H1 (cell line): ENCODE measurements at regions not wholly inside any gene's neighbourhood (a gene's known extent, or its start where the extent isn't known, plus 50 kb on each side); places are given as distances from the start of the nearest gene placed in this dataset.

Source experiments
- CTCF ChIA-PET: fragments of 300-600 bp; sonication (Branson Sonifier 250); formaldehyde crosslinking; loops from one replicate; lab custom pipeline; 2021; ENCODE audit not compliant: partially characterized antibody; lab: Charles Lee
- POLR2A ChIA-PET: fragments of 300-600 bp; sonication (Branson Sonifier 250); formaldehyde crosslinking; loops from one replicate; lab custom pipeline; 2021; ENCODE audit warnings: inconsistent platforms; ENCODE audit not compliant: partially characterized antibody; lab: Charles Lee
- DNase-seq, 2 experiments: peaks; one replicate each; pipeline versions ENCODE4 v3.0.0 to v3.0.0-alpha.2; 2010 to 2022; ENCODE audit warnings: low spot score in 2 of 2, low read depth in 1 of 2, mixed read lengths in 1 of 2
- FAIRE-seq: peaks from 2 replicates; lab custom pipeline; 2011; peaks lifted over from hg19 to GRCh38; lab: Jason Lieb, UNC
- H2AFZ ChIP-seq: 2 replicates; pipeline ENCODE4 v1.8.1; 2012; ENCODE audit warnings: low read length, inconsistent platforms
- H2AK5ac ChIP-seq: 2 replicates; pipeline ENCODE4 v1.6.1; 2013; ENCODE audit warnings: low read depth, low read length
- H2BK120ac ChIP-seq: replicated peaks from 2 replicates; pipeline ENCODE3; 2013; ENCODE audit warnings: low read depth, low read length, inconsistent platforms
- H2BK12ac ChIP-seq: 2 replicates; pipeline ENCODE4 v1.6.1; 2013; ENCODE audit warnings: low read depth, low read length
- H2BK15ac ChIP-seq: 2 replicates; pipeline ENCODE4 v1.6.1; 2013; ENCODE audit warnings: low read length
- H2BK20ac ChIP-seq: 2 replicates; pipeline ENCODE4 v1.6.1; 2013; ENCODE audit warnings: low read length
- H2BK5ac ChIP-seq: 2 replicates; pipeline ENCODE4 v1.6.1; 2013; ENCODE audit warnings: low read depth, low read length
- H3K14ac ChIP-seq: 2 replicates; pipeline ENCODE4 v1.6.1; 2013; ENCODE audit warnings: inconsistent platforms; ENCODE audit not compliant: insufficient read length
- H3K18ac ChIP-seq: 2 replicates; pipeline ENCODE4 v1.6.1; 2013; ENCODE audit warnings: low read length; ENCODE audit errors: extremely low read depth
- H3K23ac ChIP-seq: 2 replicates; pipeline ENCODE4 v1.6.1; 2013; ENCODE audit warnings: inconsistent platforms; ENCODE audit not compliant: insufficient read length
- H3K23me2 ChIP-seq: 2 replicates; pipeline ENCODE4 v1.6.1; 2013; ENCODE audit warnings: low read depth, low read length
- H3K27ac ChIP-seq: 2 replicates; pipeline ENCODE4 v1.6.1; 2011; ENCODE audit warnings: low read depth, low read length, inconsistent platforms
- H3K27me3 ChIP-seq, 4 experiments: replicated peaks in 1 of 4; 1 replicate in 1 of 4; 2 replicates in 3 of 4; pipeline versions ENCODE4 v1.6.1 to v1.8.1; 2011 to 2013; ENCODE audit warnings: low read length in 3 of 4, mild to moderate bottlenecking in 3 of 4, inconsistent platforms in 2 of 4, mixed read lengths in 2 of 4, moderate library complexity in 1 of 4; ENCODE audit not compliant: control insufficient read depth in 3 of 4, insufficient read depth in 3 of 4; ENCODE audit errors: extremely low read depth in 1 of 4
- H3K36me3 ChIP-seq, 4 experiments: 2 replicates each; pipeline versions ENCODE4 v1.6.1 to v1.8.1; 2011 to 2013; ENCODE audit warnings: mild to moderate bottlenecking in 4 of 4, low read length in 3 of 4, moderate library complexity in 2 of 4, control low read depth in 1 of 4, inconsistent platforms in 1 of 4; ENCODE audit not compliant: insufficient read depth in 4 of 4, control insufficient read depth in 2 of 4
- H3K4ac ChIP-seq: replicated peaks from 2 replicates; pipeline ENCODE3; 2013; ENCODE audit warnings: low read length, low read depth, mixed read lengths, inconsistent platforms; ENCODE audit not compliant: insufficient read length
- H3K4me1 ChIP-seq, 4 experiments: replicated peaks in 1 of 4; 1 replicate in 1 of 4; 2 replicates in 3 of 4; pipeline versions ENCODE4 v1.6.1 to v1.8.1; 2011 to 2013; ENCODE audit warnings: low read length in 3 of 4, inconsistent platforms in 2 of 4, mixed read lengths in 1 of 4; ENCODE audit not compliant: insufficient read depth in 4 of 4, control insufficient read depth in 3 of 4
- H3K4me2 ChIP-seq, 2 experiments: 2 replicates each; pipeline versions ENCODE4 v1.6.1 to v1.8.1; 2011 to 2013; ENCODE audit warnings: low read depth in 2 of 2, low read length in 2 of 2, control low read depth in 1 of 2, inconsistent platforms in 1 of 2, mild to moderate bottlenecking in 1 of 2; ENCODE audit not compliant: insufficient read depth in 1 of 2
- H3K4me3 ChIP-seq, 4 experiments: fragments of 200-600, 300-600 bp in 1 of 4; sonication (generic), shearing (Covaris generic), sonication (Bioruptor Twin) in 1 of 4; 2 replicates each; pipeline versions ENCODE4 v1.5.1 to v1.8.1; 2011 to 2016; ENCODE audit warnings: low read length in 4 of 4, low read depth in 3 of 4, control low read depth in 2 of 4, inconsistent platforms in 2 of 4, mild to moderate bottlenecking in 2 of 4, mixed read lengths in 1 of 4, moderate library complexity in 1 of 4; ENCODE audit not compliant: insufficient read depth in 2 of 4; ENCODE audit errors: extremely low read depth in 1 of 4
- H3K56ac ChIP-seq: replicated peaks from 2 replicates; pipeline ENCODE3; 2013; ENCODE audit warnings: low read depth, mild to moderate bottlenecking, mixed read lengths, low read length, inconsistent platforms; ENCODE audit not compliant: insufficient read length
- H3K79me1 ChIP-seq: 2 replicates; pipeline ENCODE4 v1.6.1; 2013; ENCODE audit warnings: low read depth, low read length, control low read depth
- H3K79me2 ChIP-seq, 2 experiments: 2 replicates each; pipeline versions ENCODE4 v1.6.1 to v1.8.1; 2012 to 2013; ENCODE audit warnings: low read length in 2 of 2, mild to moderate bottlenecking in 2 of 2, inconsistent platforms in 1 of 2; ENCODE audit not compliant: insufficient read depth in 2 of 2, control insufficient read depth in 1 of 2
- H3K9ac ChIP-seq, 4 experiments: replicated peaks in 1 of 4; 1 replicate in 1 of 4; 2 replicates in 3 of 4; pipeline versions ENCODE4 v1.6.1 to v1.8.1; 2011 to 2013; ENCODE audit warnings: low read depth in 3 of 4, low read length in 3 of 4, control low read depth in 2 of 4, mild to moderate bottlenecking in 2 of 4, moderate library complexity in 2 of 4, inconsistent platforms in 1 of 4; ENCODE audit errors: extremely low read depth in 1 of 4
- H3K9me3 ChIP-seq, 2 experiments: 2 replicates each; pipeline versions ENCODE4 v1.6.1 to v1.8.1; 2012 to 2013; ENCODE audit warnings: mild to moderate bottlenecking in 2 of 2, moderate library complexity in 2 of 2, control low read depth in 1 of 2, inconsistent platforms in 1 of 2, low read depth in 1 of 2, low read length in 1 of 2, mixed read lengths in 1 of 2; ENCODE audit not compliant: insufficient read depth in 2 of 2
- H4K20me1 ChIP-seq, 2 experiments: replicated peaks in 1 of 2; 2 replicates each; pipeline versions ENCODE3 to v1.8.1; 2011 to 2013; ENCODE audit warnings: inconsistent platforms in 2 of 2, low read length in 2 of 2, mild to moderate bottlenecking in 1 of 2; ENCODE audit not compliant: insufficient read depth in 2 of 2, control insufficient read depth in 1 of 2
- H4K5ac ChIP-seq: 2 replicates; pipeline ENCODE4 v1.6.1; 2013; ENCODE audit warnings: low read length, low read depth, mixed read lengths, inconsistent platforms; ENCODE audit not compliant: insufficient read length
- H4K8ac ChIP-seq: 2 replicates; pipeline ENCODE4 v1.8.0; 2013; ENCODE audit warnings: mild to moderate bottlenecking, moderate library complexity, low read length, inconsistent platforms; ENCODE audit not compliant: insufficient read depth; ENCODE audit errors: extremely low read depth
- H4K91ac ChIP-seq: replicated peaks from 2 replicates; pipeline ENCODE3; 2013; ENCODE audit warnings: low read length, mixed read lengths, inconsistent platforms; ENCODE audit not compliant: insufficient read length
- CBX8 ChIP-seq: fragments of 300-800, 300-1000 bp; sonication (generic); IDR thresholded peaks from 2 replicates; pipeline ENCODE4 v1.7.1; 2016; ENCODE audit warnings: low read depth, low read length, borderline replicate concordance
- CHD2 ChIP-seq: IDR thresholded peaks from 2 replicates; pipeline ENCODE4 v1.6.1; 2012; ENCODE audit warnings: low read length, improper control_type of control experiment
- KDM1A ChIP-seq: fragments of 200-600, 300-600 bp; sonication (generic); IDR thresholded peaks from 2 replicates; pipeline ENCODE4 v1.7.1; 2016; ENCODE audit warnings: mild to moderate bottlenecking, low read length, borderline replicate concordance
- POLR2AphosphoS5 ChIP-seq: IDR thresholded peaks from 2 replicates; pipeline ENCODE4 v1.6.1; 2011; ENCODE audit warnings: low read depth, low read length
- SAP30 ChIP-seq: fragments of 300-600 bp; sonication (generic); IDR thresholded peaks from 2 replicates; pipeline ENCODE4 v1.7.1; 2012; ENCODE audit warnings: low read length, moderate library complexity, mild to moderate bottlenecking, inconsistent platforms; ENCODE audit not compliant: insufficient read depth, insufficient replicate concordance
- SIX5 ChIP-seq: IDR thresholded peaks from 2 replicates; pipeline ENCODE4 v1.6.1; 2011; ENCODE audit warnings: mild to moderate bottlenecking, low read depth, low read length
- SP2 ChIP-seq: IDR thresholded peaks from 2 replicates; pipeline ENCODE4 v1.6.1; 2012; ENCODE audit warnings: mild to moderate bottlenecking, low read length, inconsistent platforms
- SUZ12 ChIP-seq: fragments of 200-600 bp; sonication (generic); IDR thresholded peaks from 2 replicates; pipeline ENCODE4 v1.6.1; 2012; ENCODE audit warnings: mild to moderate bottlenecking, inconsistent platforms, low read length, moderate library complexity, mixed read lengths
- TAF7 ChIP-seq: optimal IDR thresholded peaks from 2 replicates; pipeline ENCODE3; 2011; ENCODE audit warnings: low read depth, mild to moderate bottlenecking, inconsistent platforms, low read length, moderate library complexity, borderline replicate concordance
- WGBS, 2 experiments: shearing (Covaris generic) in 1 of 2; methylation state at CpG; one replicate each; pipeline versions ENCODE4 v1.1.6 to v1.1.7; 2013 to 2015; ENCODE audit warnings: low lambda C conversion rate in 2 of 2, mixed read lengths in 2 of 2, inconsistent platforms in 1 of 2, low coverage in 1 of 2, missing lambda C conversion rate in 1 of 2; ENCODE audit not compliant: insufficient replicate concordance in 2 of 2, insufficient coverage in 1 of 2, insufficient read length in 1 of 2; ENCODE audit errors: extremely low coverage in 1 of 2, missing lambda C conversion rate in 1 of 2; 5-methylcytosine and 5-hydroxymethylcytosine counted together

- H3K23ac ChIP-seq = no peak overlapping the region
- no peak overlapping the region for H3K4me2 ChIP-seq
- H2AK5ac ChIP-seq = no peak overlapping the region
- no peak overlapping the region for H2BK15ac ChIP-seq
- WGBS, 2 experiments = 73% methylated on average over 1 of the region's 1 CpG; no CpG with 5 or more reads in 1 of the 2 experiments
- no peak overlapping the region for H3K27ac ChIP-seq
- H3K79me1 ChIP-seq = no peaks in the 10 kb centered on the region
- TF ChIP-seq CHD2 (no peak), SP2 (no peak), CBX8 (no peak), TAF7 (no peak), SUZ12 (no peak), POLR2AphosphoS5 (no peak), SIX5 (no peak), KDM1A (no peak), SAP30 (no peak)
- H2AFZ ChIP-seq = no peak overlapping the region
- no peak overlapping the region for H3K56ac ChIP-seq
- H3K79me2 ChIP-seq = no peaks in the 10 kb centered on the region
- no peaks in the 10 kb centered on the region for H3K36me3 ChIP-seq
- H3K4me3 ChIP-seq = no peak overlapping the region
- H3K4me1 ChIP-seq = no peaks in the 10 kb centered on the region
- no peaks in the 10 kb centered on the region for H3K23me2 ChIP-seq
- no peak for DNase-seq
- H4K20me1 ChIP-seq = no peaks in the 10 kb centered on the region
- no peak overlapping the region for H2BK12ac ChIP-seq
- ChIA-PET CTCF (no interaction called here), POLR2A (no interaction called here)
- H3K18ac ChIP-seq = no peak overlapping the region
- H3K9ac ChIP-seq = no peak overlapping the region
- no peak overlapping the region for H2BK5ac ChIP-seq
- H3K9me3 ChIP-seq = no peaks in the 10 kb centered on the region
- H3K14ac ChIP-seq = no peak overlapping the region
- no peak overlapping the region for H2BK20ac ChIP-seq
- H2BK120ac ChIP-seq = no peak overlapping the region
- no peak overlapping the region for H4K91ac ChIP-seq
- H3K27me3 ChIP-seq = no peaks in the 10 kb centered on the region
- FAIRE-seq = no peak
- no peak overlapping the region for H4K5ac ChIP-seq
- no peak overlapping the region for H3K4ac ChIP-seq
- H4K8ac ChIP-seq = no peak overlapping the region
Observed at GRCh38 chr18:2360861-2361260, 210.4 kb downstream of the METTL4 start.
